Sciatic nerve (tissue), 2 donors: ENCODE measurements at regions not wholly inside any gene's neighbourhood (a gene's known extent, or its start where the extent isn't known, plus 50 kb on each side); places are given as distances from the start of the nearest gene placed in this dataset.
A peak's percentile ranks its signal among the peaks of the same experiment; 100 is the strongest.
"Not testable (repeated sequence)": the region's sequence is repeated elsewhere in the genome, so short reads cannot be mapped to it uniquely, and the experiment has no call there.

Experiments used
- ATAC-seq: fragments of 200-7000 bp; cut with Tn5 transposase; one replicate; pipeline ENCODE4 v1.9.1; 2020; ENCODE audit warnings: mild to moderate bottlenecking, moderate library complexity
- DNase-seq: peaks from one replicate; pipeline ENCODE4 v3.0.0-alpha.2; 2020; ENCODE audit warnings: low spot score
- intact Hi-C: fragments of 100-400 bp; cut with DNase I; formaldehyde crosslinking; loops from one replicate; pipeline ENCODE4 v1.14.2; 2022
- donor health status: DM: no; HTN: no; CAD: no.
- donor health status: DM: no; HTN: no; CAD: no.

DNA sequence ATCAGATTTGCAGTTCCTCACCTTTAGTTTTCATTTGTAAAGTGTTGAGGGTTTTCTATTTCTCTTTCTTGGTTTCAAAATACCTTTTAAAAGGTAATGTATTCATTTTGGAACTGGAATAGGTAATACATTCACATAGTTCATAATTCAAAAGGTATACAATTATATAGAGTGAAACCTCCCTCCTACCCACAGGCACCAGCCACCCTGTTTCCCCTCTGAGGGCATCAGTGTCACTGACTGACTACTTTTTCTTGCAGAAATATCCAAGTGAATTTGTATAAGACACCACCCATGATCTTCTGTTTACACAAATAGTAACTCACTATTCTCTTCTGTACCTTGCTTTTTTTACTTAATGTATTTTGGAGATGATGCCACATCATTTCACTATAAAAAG, 139.6 kb upstream of the EGLN3 start:
- intact Hi-C loops = no loop called here
- no peak for ATAC-seq
- DNase-seq = no peak

DNA sequence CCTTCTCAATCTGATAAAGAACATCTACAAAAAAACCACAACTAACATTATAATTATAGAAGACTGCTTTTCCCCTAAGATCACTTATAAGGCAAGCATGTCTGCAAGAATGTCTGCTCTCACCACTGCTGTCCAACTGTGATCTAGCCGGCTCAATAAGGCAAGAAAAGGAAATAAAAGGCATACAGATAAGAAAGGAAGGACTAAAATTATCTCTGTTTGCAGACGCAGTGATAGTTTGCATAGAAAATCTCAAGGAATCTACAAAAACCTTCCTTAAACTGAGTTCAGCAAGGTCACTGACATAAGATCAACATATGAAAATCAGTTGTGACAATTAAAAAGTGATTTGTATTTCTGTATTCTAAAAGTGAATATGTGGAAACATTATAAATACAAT, 138.0 kb upstream of the EGLN3 start:
- DNase-seq = no peak
- intact Hi-C loops = no loop called here
- ATAC-seq = no peak

DNA sequence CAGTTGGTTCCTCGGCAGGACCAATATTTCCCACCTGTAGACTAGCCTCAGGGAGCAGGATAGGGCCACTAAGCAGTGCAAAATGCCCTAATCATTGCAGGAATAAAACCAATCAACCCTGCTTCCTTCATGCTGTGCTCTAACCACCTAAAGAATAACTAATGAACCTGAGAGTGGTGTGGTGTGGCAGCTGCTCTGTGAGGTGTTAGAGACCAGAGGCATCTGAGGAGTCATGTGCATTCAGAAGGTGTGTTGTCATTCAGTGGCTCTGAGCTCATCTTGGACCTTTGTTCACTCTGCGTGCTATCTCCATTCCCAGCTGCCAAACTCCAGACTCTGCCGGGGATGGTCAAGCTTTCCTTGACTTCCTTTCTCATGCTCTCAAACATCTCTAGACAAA, 136.7 kb upstream of the EGLN3 start:
- no peak for ATAC-seq
- DNase-seq = no peak
- intact Hi-C loops = no loop called here

DNA sequence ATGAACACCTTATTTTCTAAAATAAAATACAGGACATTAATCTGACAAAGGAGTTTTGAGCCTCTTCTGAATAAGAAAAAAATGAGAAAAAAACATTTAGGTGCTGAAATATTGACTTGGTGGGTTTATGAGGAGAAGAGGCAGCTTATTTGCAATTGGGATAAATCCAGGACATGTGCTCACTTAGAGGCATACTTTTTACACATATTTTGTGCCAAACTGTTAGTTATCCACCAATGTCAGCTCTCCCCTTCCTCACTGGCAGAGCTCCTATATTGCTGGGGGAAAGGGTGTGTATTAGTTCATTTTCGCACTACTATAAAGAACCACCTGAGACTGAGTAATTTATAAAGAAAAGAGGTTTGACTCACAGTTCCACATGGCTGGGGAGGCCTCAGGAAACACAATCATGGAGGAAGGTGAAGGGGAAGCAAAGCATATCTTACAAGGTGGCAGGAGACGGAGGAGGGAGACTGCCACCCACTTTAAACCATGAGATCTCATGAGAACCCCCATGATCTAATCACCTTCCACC, 135.4 kb upstream of the EGLN3 start:
- DNase-seq (no peak), ATAC-seq (no peak)
- intact Hi-C loops = no loop called here

DNA sequence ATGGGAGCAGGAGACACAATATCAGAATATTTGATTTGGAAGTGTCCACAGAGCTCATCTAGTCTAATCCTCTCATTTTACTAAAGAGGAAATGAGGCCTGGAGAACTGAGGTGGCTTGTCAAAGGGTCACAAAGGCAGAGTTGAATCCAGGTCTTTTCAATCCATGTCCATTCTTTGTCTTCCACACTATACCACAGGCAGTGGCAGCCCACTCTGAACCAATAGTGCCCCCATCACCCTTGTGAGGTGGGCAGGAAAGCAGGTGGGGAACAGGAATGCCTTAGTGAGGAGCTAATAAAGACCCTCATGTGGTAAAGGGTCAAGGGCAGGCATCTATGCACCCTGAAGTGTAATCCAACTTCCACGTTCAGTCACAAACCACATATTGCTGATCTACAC, 134.8 kb upstream of the EGLN3 start:
- DNase-seq (no peak), ATAC-seq (no peak)
- intact Hi-C loops = no loop called here

DNA sequence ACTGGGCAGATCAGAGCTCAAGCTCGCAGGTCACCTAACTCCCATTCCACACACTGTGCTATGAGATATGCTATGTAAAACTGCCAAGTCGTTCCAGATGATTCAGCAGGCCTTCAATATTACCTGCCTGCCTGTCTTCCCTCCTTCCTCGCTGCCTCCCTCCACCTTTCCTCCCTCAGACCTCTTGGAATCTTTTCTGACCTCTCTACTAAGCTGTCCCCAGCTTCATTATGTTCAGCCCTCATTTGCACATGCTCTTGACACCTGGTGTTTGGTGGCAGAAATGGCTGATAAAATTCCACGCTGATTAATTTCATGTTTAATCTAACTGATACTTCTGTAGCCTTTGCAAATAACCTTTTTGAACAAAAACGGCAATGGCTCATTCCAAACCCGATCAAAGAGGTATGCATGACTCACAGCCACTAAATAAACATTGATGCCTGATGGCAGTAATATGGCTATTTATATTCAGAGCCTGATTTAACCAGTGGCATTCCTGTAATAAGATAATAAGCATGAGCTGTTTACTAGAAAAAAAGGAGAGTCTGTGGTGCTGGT, 130.8 kb upstream of the EGLN3 start:
- DNase-seq (no peak), ATAC-seq (no peak)
- intact Hi-C loops = no loop called here

DNA sequence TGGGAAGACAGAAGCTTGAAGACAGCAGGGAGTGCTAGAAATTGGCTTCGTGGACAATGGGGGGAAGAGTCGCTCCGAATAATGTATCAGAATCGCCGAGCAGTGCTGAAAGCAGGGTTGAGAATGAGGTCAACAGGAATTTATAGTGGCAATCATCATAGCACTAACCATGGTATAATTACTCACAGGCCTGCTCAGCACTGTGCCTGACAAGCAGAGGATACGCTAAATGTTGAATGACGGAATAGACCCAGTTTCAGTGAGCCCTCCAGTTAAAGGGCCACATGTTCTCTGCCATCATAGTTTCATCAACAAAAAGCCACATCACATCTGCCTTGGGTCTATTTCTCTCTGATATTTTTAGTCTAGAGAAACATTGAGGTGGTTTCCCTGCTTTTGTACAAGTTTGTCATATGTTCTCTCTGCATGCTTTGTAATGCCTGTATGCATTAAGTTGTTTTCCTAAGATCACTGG, 130.3 kb upstream of the EGLN3 start:
- intact Hi-C loops = no loop called here
- ATAC-seq = no peak
- DNase-seq = no peak

DNA sequence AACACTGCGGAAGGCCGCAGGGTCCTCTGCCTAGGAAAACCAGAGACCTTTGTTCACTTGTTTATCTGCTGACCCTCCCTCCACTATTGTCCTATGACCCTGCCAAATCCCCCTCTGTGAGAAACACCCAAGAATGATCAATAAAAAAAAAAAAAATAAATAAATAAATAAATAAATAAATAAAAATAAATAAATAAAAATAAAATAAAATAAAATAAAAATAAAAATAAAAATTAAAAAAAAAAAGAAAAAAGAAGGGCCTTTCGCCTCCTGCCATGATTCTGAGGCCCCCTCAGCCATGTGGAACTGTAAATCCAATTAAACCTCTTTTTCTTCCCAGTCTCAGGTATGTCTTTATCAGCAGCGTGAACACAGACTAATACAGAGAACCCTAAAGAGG, 128.8 kb upstream of the EGLN3 start:
- DNase-seq, intact Hi-C loops, ATAC-seq: not testable (repeated sequence)

DNA sequence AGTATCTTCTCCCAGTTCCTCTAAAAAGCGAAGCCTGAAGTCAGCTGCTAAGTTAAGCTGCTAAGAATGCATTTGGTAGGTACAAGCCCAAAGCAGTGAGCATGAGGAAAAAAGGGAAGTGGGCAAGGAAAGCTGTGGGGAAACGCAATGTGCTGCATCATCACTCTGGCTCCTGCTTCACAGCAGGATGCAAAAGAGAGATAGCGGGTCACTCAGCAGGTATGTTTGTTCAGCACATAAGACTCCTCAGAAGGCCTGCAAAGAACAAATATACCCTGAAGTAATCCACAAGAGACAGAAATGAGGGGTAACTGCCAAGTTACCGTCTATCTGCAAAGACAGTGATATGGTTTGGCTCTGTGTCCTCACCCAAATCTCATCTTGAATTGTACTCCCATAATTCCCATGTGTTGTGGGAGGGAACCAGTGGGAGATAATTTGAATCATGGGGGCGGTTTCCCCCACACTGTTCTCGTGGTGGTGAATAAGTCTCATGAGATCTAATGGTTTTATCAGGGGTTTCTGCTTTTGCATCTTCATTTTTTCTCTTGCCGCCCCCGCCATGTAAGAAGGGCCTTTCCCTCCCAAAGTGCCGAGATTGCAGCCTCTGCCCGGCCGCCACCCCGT, 127.4 kb upstream of the EGLN3 start:
- intact Hi-C loops = no loop called here
- peak; percentile 65 for ATAC-seq
- DNase-seq = no peak

DNA sequence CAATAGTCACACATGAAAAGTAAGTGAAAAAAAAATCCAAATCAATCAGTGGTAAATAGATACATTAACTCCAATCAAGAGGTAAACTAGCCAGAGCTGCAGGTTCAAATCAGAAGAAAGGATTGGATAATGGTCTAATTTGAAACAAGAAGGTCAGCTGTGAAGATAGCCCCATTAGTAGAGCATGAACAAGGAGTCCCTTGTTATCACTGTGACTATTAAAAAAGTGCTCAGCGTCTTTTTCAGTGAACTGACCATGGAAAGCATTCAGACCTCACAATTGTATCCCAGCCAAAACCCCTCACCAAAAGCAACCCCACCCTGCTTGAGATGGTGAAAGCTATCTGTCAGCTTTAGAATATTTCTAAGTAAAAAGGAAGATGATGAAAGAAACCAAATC, 125.0 kb upstream of the EGLN3 start:
- DNase-seq = no peak
- ATAC-seq = no peak
- intact Hi-C loops = no loop called here

DNA sequence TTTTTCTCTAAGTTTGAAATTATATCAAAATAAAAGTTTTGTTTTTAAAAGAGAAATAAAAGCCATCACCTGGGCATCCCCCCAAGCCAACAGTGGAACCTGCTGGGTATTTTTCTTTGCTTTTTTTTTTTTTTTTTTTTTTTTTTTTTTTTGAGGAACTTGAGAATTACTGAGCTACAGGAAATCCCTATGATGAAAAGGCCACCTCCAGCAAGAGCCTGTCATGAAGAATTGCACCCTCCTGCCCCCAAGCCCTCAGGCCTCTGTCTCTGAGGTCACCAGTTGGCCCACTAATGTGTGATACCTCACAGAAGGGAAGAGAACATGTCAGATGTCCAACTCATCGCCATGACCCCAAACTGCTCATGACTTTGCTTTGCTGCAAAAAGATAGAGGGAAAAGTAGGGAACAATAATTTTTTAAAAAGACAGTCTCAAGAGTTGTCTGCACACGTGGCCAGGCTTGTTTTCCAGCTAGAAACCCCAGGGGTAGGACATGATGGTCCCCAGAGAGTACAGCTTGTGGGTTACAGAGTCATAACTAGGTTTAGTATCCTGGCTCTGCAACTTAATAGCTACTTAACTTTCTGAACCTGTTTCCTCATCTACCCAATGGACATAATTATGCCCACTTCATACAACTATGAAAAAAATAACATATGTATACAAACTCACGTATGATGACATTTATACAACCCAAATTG, 124.3 kb upstream of the EGLN3 start:
- DNase-seq (no peak), ATAC-seq (no peak)
- intact Hi-C loops = no loop called here

DNA sequence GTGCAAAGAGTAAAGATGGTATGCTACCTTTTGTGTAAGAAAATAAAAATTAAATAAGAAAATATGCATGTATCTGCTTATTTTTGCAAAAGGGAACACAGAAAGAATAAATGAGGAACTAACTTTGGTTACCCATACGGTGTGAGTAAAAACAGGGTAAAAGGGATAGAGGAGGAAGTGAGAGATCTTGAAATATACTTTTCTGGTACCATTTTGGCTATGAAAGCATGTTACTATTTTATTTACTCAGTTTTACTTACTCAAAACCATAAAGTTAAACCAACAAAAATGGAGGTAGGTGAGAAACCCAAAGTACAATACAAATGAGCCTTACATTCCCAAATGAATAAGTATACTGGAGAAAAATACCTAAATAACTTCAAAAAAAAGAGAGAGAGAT, 122.0 kb upstream of the EGLN3 start:
- intact Hi-C loops = no loop called here
- DNase-seq (no peak), ATAC-seq (no peak)

DNA sequence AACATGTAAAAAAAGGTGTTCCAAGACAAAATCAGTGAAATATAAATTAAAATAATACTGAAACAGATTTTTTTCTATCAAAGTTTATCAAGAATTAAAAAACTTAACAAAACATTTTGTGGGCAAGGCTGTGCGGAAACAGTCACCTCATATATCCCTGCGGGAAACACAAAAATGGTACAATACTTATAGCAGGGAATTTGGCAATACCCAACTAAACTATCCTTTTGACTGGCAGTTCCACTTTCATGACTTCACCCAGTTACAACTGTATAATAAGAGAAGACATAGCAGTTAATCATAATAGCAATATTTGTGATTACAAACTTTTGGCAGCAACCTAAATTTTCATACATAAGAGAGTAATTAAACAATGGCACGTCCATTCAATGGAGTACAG, 121.5 kb upstream of the EGLN3 start:
- intact Hi-C loops = no loop called here
- no peak for DNase-seq
- no peak for ATAC-seq

DNA sequence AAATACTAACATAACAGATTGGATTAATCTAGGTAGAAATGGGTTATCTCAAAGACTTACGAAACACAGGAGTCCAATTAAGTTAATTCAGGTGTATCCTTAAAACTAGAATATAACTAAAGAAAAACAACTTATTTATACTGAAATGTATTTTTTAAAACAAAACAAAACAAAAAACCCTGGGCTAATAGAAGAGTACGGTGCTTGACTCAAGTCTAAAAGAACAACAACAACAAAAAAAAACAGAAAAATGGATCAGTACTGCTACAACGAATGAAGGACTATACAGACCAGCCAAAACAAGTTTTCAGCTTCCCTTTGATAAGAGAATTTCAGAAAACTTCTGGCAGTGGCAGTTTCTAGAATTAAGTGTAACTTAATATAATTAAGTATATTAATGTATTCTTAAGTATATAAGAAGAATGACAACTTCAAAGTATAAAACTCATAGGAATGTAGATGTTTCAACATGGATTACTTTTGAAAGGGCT, 120.1 kb upstream of the EGLN3 start:
- no peak for ATAC-seq
- no peak for DNase-seq
- intact Hi-C loops = no loop called here

DNA sequence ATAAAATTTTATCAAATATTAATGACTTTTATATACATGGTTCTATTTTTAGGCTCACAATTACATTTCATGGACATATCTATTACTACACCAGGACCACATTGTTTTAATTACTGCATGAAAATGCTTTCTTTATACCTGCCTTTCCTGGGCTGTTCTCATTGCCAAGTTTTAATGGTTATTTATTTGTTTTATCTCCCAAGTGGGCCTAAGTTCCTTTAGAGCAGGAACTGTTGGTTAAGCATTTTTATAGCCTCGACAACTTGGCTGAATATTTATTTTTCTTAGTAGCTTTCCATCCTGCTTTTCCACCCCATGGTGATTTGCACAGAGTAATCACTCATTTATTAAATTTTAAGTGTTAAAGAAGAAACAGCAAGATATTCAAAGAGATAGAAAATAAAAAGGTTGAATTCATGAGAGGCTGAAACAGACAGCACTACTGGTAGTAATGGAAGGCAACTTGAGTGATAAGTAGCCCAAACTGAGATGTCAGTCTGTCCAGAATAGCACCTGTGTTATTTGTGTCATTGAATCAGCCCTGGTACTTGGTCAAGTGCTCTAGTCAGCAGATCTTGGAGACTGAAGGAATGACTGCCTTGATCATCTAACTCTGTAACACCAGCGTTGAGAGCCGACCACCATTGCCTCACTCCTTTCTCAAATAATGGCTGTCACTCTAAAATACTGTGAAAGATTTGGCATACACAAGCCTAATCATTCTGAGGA, 119.1 kb upstream of the EGLN3 start:
- ATAC-seq (peak; percentile 26), DNase-seq (no peak)
- intact Hi-C loops = no loop called here

DNA sequence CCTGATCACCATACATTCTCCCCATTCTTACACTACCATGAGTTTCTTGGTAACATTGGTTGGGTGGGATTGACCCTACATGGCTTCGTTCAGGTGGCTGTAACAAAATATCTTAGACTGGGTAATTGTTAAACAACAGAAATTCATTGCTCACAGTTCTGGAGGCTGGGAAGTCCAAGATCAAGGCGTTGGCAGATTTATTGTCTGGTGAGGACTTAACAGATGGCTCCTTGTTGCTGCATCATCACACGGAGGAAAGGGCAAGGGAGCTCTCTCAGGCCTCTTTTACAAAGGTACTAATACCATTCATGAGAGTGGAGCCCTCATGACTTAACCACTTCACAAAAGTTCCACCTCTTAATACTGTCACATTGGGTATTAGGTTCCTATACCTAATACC, 116.7 kb upstream of the EGLN3 start:
- intact Hi-C loops = no loop called here
- no peak for ATAC-seq

DNA sequence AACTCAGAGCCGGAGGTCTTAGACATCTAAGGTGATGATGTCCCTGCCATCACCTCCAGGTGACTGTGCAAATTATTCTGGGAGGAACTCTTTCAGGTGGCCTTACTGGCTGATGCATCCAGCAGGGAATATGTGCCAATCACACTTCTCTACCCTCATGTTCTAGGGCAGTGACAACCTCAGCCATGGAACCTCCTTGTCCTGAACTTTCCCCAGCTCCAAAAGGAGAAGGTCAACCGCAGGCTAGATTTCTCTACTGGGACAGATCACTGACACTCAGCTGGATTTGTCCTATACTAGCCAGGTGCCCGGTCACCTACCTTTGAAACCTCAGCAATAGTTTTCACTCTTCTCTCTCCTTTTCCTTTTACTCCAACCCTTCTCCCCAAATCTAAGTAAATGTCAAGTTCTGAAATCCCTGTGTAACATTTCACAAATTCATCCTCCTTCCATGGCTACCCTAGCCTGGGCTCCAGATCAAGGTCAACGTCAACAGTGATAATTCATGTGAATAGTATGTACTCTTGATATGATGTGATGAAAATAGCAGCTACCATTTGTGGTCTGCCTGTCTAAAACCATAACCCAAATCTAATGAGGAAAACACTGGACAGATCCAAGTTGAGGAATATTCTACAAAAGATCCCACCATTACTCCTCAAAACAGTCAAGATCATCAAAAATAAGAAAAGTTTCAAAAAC, 115.0 kb upstream of the EGLN3 start:
- intact Hi-C loops = no loop called here
- ATAC-seq (no peak), DNase-seq (no peak)

More for the DNA sequence above, 116.7 kb upstream of the EGLN3 start:
- DNase-seq = no peak

DNA sequence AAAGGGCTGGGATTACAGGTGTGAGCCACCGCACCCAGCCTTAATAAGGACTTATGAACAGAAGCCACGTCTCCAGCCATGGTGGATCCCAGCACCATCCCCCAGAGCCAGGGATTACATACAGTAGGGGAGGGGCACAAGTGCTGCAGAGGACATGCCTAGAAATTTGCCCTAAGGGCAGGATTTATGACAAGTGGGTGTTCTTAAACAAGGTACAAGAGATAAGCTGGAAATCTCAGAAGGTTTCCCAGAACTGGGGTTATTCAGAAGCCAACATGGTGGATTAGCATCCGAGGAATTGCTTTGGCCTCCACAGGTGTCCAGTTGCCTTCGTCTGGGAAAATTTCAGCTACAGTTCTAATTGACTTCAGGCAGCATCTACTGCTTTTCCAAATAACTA, 114.4 kb upstream of the EGLN3 start:
- no peak for DNase-seq
- intact Hi-C loops = no loop called here
- no peak for ATAC-seq

DNA sequence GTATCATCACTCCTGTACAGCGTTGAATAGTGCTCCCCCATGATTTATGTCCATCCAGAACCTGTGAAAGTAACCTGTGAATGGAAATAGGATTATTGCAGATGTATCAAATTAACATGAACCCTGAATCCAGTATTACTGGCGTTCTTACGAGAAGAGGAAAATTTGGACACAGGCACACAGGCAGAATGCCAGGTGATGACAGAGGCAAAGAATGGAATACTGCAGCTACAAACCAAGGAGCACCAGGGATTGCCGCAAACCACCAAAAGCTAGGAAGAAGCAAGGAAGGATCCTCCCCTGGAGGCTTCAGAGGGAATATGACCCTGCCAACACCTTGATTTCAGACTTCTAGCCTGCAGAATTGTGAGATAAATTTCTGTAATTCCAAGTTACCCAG, 113.5 kb upstream of the EGLN3 start:
- DNase-seq (peak; percentile 80), ATAC-seq (peak; percentile 72)
- intact Hi-C loops = no loop called here
